Activated CD8-positive, alpha-beta memory T cell treated with anti-CD3 and anti-CD28 coated beads for 36 hours (primary cell): ENCODE measurements at regions not wholly inside any gene's neighbourhood (a gene's known extent, or its start where the extent isn't known, plus 50 kb on each side); places are given as distances from the start of the nearest gene placed in this dataset.
"Not testable (repeated sequence)": the region's sequence is repeated elsewhere in the genome, so short reads cannot be mapped to it uniquely, and the experiment has no call there.

ENCODE experiments used
- CTCF ChIA-PET: fragments of 350-600 bp; sonication (Branson Sonifier 250); formaldehyde crosslinking; loops from one replicate; lab custom pipeline; 2021; ENCODE audit warnings: antibody characterized with exemption; lab: Charles Lee
- POLR2A ChIA-PET: fragments of 350-600 bp; sonication (Branson Sonifier 250); formaldehyde crosslinking; loops from one replicate; lab custom pipeline; 2021; ENCODE audit warnings: antibody characterized with exemption; lab: Charles Lee

- POLR2A ChIA-PET, result not testable (repeated sequence)
Observed at GRCh38 chr4:121616449-121616848, 80.3 kb downstream of the ANXA5 start.

GRCh38 chr4:121614101-121614500, 82.7 kb downstream of the ANXA5 start:
- ChIA-PET POLR2A (no interaction called here), CTCF (no interaction called here)

More at GRCh38 chr4:121616449-121616848, 80.3 kb downstream of the ANXA5 start:
- CTCF ChIA-PET, result not testable (repeated sequence)

- ChIA-PET CTCF (no interaction called here), POLR2A (no interaction called here)
Observed at GRCh38 chr4:121599049-121599448, 97.7 kb downstream of the ANXA5 start.

GRCh38 chr4:121597346-121597934, 99.3 kb downstream of the ANXA5 start:
- POLR2A ChIA-PET, result no interaction called here
- CTCF ChIA-PET, result no interaction called here

- POLR2A ChIA-PET, result no interaction called here
- CTCF ChIA-PET, result no interaction called here
Observed at GRCh38 chr4:121594796-121595526, 101.8 kb downstream of the ANXA5 start.

- ChIA-PET CTCF (no interaction called here), POLR2A (no interaction called here)
Observed at GRCh38 chr4:121593760-121594159, 103.0 kb downstream of the ANXA5 start.

- POLR2A ChIA-PET, CTCF ChIA-PET: not testable (repeated sequence)
Observed at GRCh38 chr4:121592257-121592656, 104.5 kb downstream of the ANXA5 start.

- ChIA-PET CTCF (no interaction called here), POLR2A (no interaction called here)
Observed at GRCh38 chr4:121584836-121585235, 111.9 kb downstream of the ANXA5 start.

GRCh38 chr4:121583396-121583795, 113.4 kb downstream of the ANXA5 start:
- ChIA-PET CTCF (no interaction called here), POLR2A (no interaction called here)

GRCh38 chr4:121582296-121582695, 114.5 kb downstream of the ANXA5 start:
- ChIA-PET CTCF (no interaction called here), POLR2A (no interaction called here)

- POLR2A ChIA-PET, result not testable (repeated sequence)
- CTCF ChIA-PET, result interaction anchor here (0.6 kb wide), 1 partner anchor 948 kb away, joined by 3 read pairs; no protein-coding TSS in a partner anchor
Observed at GRCh38 chr4:121575392-121575791, 121.4 kb downstream of the ANXA5 start.

- POLR2A ChIA-PET, result no interaction called here
- CTCF ChIA-PET, result no interaction called here
Observed at GRCh38 chr4:121574618-121575017, 122.2 kb downstream of the ANXA5 start.

- ChIA-PET CTCF (no interaction called here), POLR2A (no interaction called here)
Observed at GRCh38 chr4:121567748-121568147, 129.0 kb downstream of the ANXA5 start.

- CTCF ChIA-PET, result no interaction called here
Observed at GRCh38 chr4:121564840-121565375, 131.9 kb downstream of the ANXA5 start.

GRCh38 chr4:121562811-121563210, 134.0 kb downstream of the ANXA5 start:
- POLR2A ChIA-PET, result no interaction called here
- CTCF ChIA-PET, result no interaction called here

More at GRCh38 chr4:121564840-121565375, 131.9 kb downstream of the ANXA5 start:
- POLR2A ChIA-PET, result no interaction called here

GRCh38 chr4:121555315-121556107, 141.3 kb downstream of the ANXA5 start:
- CTCF ChIA-PET, result no interaction called here
- POLR2A ChIA-PET, result no interaction called here

GRCh38 chr4:121554382-121554781, 142.4 kb downstream of the ANXA5 start:
- CTCF ChIA-PET, result no interaction called here
- POLR2A ChIA-PET, result no interaction called here

GRCh38 chr4:121551881-121552280, 144.9 kb downstream of the ANXA5 start:
- ChIA-PET CTCF (no interaction called here), POLR2A (no interaction called here)

- CTCF ChIA-PET, result no interaction called here
- POLR2A ChIA-PET, result no interaction called here
Observed at GRCh38 chr4:121551271-121551670, 145.5 kb downstream of the ANXA5 start.

GRCh38 chr4:121541696-121542095, 155.1 kb downstream of the ANXA5 start:
- CTCF ChIA-PET, result no interaction called here

More at GRCh38 chr4:121541696-121542095, 155.1 kb downstream of the ANXA5 start:
- POLR2A ChIA-PET, result no interaction called here
